OCI-LY3 (cell line): ENCODE measurements at regions not wholly inside any gene's neighbourhood (a gene's known extent, or its start where the extent isn't known, plus 50 kb on each side); places are given as distances from the start of the nearest gene placed in this dataset.
"Not testable (repeated sequence)": the region's sequence is repeated elsewhere in the genome, so short reads cannot be mapped to it uniquely, and the experiment has no call there.

Source experiments
- H2AFZ ChIP-seq: fragments of 200-600, 300-600 bp; shearing (Covaris generic); 2 replicates; pipeline ENCODE4 v1.6.0; 2014; ENCODE audit warnings: antibody characterized with exemption, low read depth, low read length
- H3K27ac ChIP-seq: fragments of 200-600, 300-600 bp; sonication (generic); 2 replicates; pipeline ENCODE4 v1.5.1; 2014; ENCODE audit warnings: mild to moderate bottlenecking, low read length, moderate library complexity, mixed read lengths
- H3K27me3 ChIP-seq: fragments of 200-600, 300-600 bp; sonication (generic); 2 replicates; pipeline ENCODE4 v1.6.1; 2014; ENCODE audit warnings: low read depth, low read length, mixed read lengths
- H3K36me3 ChIP-seq: fragments of 200-600, 300-600 bp; sonication (generic); replicated peaks from 2 replicates; pipeline ENCODE3; 2014; ENCODE audit warnings: low read depth, low read length, mixed read lengths
- H3K4me1 ChIP-seq: fragments of 300-600, 200-600 bp; sonication (generic); 2 replicates; pipeline ENCODE4 v1.6.1; 2014; ENCODE audit warnings: low read length, mixed read lengths
- H3K4me2 ChIP-seq: fragments of 200-600, 300-600 bp; sonication (generic); 2 replicates; pipeline ENCODE4 v1.6.1; 2014; ENCODE audit warnings: low read length, mixed read lengths
- H3K4me3 ChIP-seq: fragments of 300-600, 200-600 bp; sonication (generic); 2 replicates; pipeline ENCODE4 v1.5.1; 2014; ENCODE audit warnings: antibody characterized with exemption, mild to moderate bottlenecking, low read length, moderate library complexity
- H3K79me2 ChIP-seq: fragments of 300-600, 200-600 bp; shearing (Covaris generic); 2 replicates; pipeline ENCODE4 v1.6.1; 2014; ENCODE audit warnings: mild to moderate bottlenecking, low read length, mixed read lengths
- H3K9ac ChIP-seq: fragments of 300-600, 200-600 bp; shearing (Covaris generic); 2 replicates; pipeline ENCODE4 v1.6.0; 2014; ENCODE audit warnings: mild to moderate bottlenecking, low read length, moderate library complexity
- H3K9me3 ChIP-seq: fragments of 200-600, 300-600 bp; shearing (Covaris generic); 2 replicates; pipeline ENCODE4 v1.6.1; 2014; ENCODE audit warnings: low read length, mixed read lengths; ENCODE audit not compliant: insufficient read depth
- H4K20me1 ChIP-seq: fragments of 200-600, 300-600 bp; sonication (generic); 2 replicates; pipeline ENCODE4 v1.6.1; 2016; ENCODE audit warnings: low read length, mixed read lengths; ENCODE audit not compliant: insufficient read depth
- EZH2phosphoT487 ChIP-seq: fragments of 200-600 bp; shearing (Covaris generic); IDR thresholded peaks from 2 replicates; pipeline ENCODE4 v1.6.1; 2018; ENCODE audit warnings: antibody characterized with exemption, mixed run types, low read depth
- TF ChIP-seq, protein P1 (sequence below): fragments of 200-600, 300-600 bp; sonication (generic); IDR thresholded peaks from 2 replicates; pipeline ENCODE4 v1.5.1; 2014; ENCODE audit warnings: antibody characterized with exemption, low read length, low read depth

DNA sequence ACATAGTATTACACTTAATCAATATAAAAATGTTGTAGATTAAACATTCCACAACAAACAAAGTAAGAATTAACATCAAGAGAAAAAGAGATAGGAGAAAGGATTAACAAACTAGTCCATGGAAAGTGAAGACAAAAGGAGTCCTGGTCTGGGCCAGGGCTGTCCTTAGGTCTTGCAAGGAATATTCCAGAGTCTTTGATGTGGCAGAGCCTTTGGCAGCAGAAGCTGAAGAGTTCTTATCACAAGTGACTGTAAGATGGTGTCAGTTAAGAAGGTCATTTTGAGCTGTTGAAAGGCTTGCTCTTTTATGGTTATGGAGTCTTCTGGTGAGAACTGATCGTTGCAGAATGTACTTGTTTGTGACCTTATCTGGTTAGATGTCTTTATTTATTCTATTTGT, 127.7 kb upstream of the LRRTM4 start:
- Histone ChIP-seq H3K4me2 (no peak overlapping the region), H2AFZ (no peak overlapping the region), H3K9me3 (no peaks in the 10 kb centered on the region), H3K36me3 (no peaks in the 10 kb centered on the region), H3K9ac (no peak overlapping the region), H4K20me1 (no peaks in the 10 kb centered on the region), H3K27ac (no peak overlapping the region), H3K79me2 (no peaks in the 10 kb centered on the region), H3K4me3 (no peak overlapping the region), H3K4me1 (no peaks in the 10 kb centered on the region), H3K27me3 (no peaks in the 10 kb centered on the region)
- TF ChIP-seq, protein P1, sequence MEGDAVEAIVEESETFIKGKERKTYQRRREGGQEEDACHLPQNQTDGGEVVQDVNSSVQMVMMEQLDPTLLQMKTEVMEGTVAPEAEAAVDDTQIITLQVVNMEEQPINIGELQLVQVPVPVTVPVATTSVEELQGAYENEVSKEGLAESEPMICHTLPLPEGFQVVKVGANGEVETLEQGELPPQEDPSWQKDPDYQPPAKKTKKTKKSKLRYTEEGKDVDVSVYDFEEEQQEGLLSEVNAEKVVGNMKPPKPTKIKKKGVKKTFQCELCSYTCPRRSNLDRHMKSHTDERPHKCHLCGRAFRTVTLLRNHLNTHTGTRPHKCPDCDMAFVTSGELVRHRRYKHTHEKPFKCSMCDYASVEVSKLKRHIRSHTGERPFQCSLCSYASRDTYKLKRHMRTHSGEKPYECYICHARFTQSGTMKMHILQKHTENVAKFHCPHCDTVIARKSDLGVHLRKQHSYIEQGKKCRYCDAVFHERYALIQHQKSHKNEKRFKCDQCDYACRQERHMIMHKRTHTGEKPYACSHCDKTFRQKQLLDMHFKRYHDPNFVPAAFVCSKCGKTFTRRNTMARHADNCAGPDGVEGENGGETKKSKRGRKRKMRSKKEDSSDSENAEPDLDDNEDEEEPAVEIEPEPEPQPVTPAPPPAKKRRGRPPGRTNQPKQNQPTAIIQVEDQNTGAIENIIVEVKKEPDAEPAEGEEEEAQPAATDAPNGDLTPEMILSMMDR = no peak
- no peak for TF ChIP-seq EZH2phosphoT487

DNA sequence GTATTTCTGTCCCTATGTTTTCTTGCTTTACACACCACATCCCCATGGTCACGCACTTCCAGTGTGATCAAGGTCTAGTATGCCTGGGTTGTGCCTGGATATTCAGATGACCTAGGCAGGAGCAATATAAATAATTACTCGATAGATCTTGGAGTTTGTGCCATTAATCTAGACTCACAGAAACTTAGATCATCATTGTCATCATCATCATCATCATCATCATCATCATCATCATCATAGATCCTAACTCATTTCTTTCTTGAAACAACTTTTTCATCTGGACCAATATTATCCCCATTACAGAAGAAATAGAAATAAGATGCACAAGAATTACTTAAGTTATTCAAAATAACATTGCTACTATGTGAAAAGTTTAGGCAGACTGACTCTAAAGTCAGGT, 130.3 kb upstream of the LRRTM4 start:
- Histone ChIP-seq H3K4me1 (no peaks in the 10 kb centered on the region), H3K36me3 (no peaks in the 10 kb centered on the region), H4K20me1 (no peaks in the 10 kb centered on the region), H2AFZ (no peak overlapping the region), H3K27me3 (no peaks in the 10 kb centered on the region), H3K9ac (no peak overlapping the region), H3K79me2 (no peaks in the 10 kb centered on the region), H3K9me3 (no peaks in the 10 kb centered on the region), H3K4me2 (no peak overlapping the region), H3K27ac (no peak overlapping the region), H3K4me3 (no peak overlapping the region)
- no peak for TF ChIP-seq EZH2phosphoT487
- TF ChIP-seq, protein P1 = no peak

DNA sequence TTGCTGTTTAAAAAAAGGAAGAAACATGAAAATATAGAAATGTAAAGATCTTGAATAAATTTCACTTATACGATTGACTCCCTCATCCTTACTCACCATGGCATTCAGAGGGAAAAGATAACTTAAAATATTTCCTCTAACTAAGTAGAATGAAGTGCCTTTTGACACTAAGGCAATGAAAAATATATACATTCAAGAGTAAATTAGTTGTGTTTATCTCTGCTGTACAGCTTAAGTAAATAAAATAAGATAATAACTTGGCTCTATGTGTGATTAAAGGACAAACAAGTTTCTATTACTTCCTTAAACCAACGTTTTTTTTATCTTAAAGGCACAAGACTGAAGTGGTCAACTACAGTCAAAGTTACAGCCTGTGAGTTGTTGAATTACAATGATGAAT, 142.3 kb upstream of the LRRTM4 start:
- no peaks in the 10 kb centered on the region for H3K36me3 ChIP-seq
- no peak overlapping the region for H2AFZ ChIP-seq
- no peaks in the 10 kb centered on the region for H3K9me3 ChIP-seq
- no peaks in the 10 kb centered on the region for H4K20me1 ChIP-seq
- H3K9ac ChIP-seq = no peak overlapping the region
- H3K27me3 ChIP-seq = no peaks in the 10 kb centered on the region
- H3K27ac ChIP-seq = no peak overlapping the region
- TF ChIP-seq, protein P1 = no peak
- TF ChIP-seq EZH2phosphoT487 = no peak
- H3K4me1 ChIP-seq = no peaks in the 10 kb centered on the region
- no peaks in the 10 kb centered on the region for H3K79me2 ChIP-seq
- no peak overlapping the region for H3K4me3 ChIP-seq
- no peak overlapping the region for H3K4me2 ChIP-seq

DNA sequence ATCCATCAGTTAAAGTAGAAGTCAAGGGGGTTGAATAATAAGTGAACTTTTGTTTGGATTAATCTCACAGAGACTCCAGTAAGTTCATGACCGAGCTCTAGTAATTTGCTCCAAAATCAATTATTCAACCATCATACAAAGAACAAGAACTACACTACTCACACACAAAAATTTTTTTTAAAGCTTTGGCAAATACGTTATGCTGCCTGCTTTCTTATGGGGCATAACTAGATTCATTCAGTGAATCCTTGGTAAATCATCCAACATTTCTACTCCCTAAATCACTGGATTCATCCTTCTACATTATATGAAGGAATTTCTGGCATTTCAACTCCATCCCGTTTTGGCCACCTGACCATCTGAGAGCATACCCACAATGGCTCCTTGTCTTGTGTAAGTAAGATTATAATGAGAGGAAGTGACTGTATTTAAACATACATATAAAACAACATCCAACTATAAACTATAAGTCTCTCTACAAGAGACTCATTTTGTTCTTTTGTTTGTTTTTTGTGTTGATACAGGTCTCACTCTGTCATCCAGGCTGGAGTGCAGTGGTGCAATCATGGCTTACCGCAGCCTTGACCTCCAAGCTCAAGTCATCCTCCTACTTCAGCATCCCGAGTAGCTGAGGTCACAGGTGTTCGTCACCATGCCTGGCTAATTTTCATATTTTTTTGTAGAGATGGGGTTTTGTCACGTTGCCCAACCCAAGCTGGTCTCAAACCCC, 144.2 kb upstream of the LRRTM4 start:
- H3K79me2 ChIP-seq = no peaks in the 10 kb centered on the region
- H3K4me1 ChIP-seq = no peaks in the 10 kb centered on the region
- no peaks in the 10 kb centered on the region for H3K36me3 ChIP-seq
- no peaks in the 10 kb centered on the region for H3K27me3 ChIP-seq
- no peaks in the 10 kb centered on the region for H3K9me3 ChIP-seq
- no peak overlapping the region for H3K4me3 ChIP-seq
- TF ChIP-seq, protein P1 = no peak
- no peak for TF ChIP-seq EZH2phosphoT487
- no peak overlapping the region for H3K9ac ChIP-seq
- H4K20me1 ChIP-seq = no peaks in the 10 kb centered on the region
- H3K27ac ChIP-seq = no peak overlapping the region
- no peak overlapping the region for H3K4me2 ChIP-seq
- no peak overlapping the region; the same call in 1 of the 2 replicates for H2AFZ ChIP-seq

DNA sequence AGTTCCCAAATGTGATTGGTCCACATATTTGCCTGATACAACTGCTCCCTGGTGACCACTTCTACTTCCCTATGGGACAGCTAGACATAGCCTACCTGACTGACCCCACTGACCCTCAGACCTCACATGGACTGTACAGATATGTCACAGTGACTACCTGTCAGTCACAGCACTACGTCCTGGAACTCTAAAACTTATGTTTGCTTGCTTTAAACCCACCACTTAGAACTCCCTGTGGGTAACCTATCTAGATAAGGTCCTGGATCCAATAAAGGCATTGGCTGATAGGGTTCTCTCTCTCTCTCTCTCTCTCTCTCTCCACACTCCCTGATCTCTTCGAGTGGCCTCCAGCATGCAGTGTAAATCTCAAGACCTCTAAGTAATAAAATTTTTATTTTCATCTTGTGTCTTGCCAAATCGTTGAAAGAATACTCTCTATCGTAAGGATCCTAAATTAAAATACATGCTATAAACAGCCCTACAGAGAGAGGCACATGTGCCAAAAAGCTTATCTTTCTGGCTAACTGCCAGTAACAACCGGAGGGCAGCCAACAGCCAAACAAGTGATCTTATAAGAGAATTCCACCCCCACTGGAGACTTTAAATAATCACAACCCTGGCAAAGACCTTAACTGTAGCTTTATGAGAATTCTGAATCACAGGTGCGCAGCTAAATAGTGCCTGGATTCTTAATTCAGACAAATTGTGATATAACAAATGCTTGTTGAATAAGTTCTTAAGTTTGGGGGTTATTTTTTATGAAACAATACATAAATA, 162.6 kb upstream of the LRRTM4 start:
- H3K27me3 ChIP-seq, H4K20me1 ChIP-seq, H3K4me1 ChIP-seq, H3K4me3 ChIP-seq, H3K79me2 ChIP-seq, H3K9me3 ChIP-seq, H3K36me3 ChIP-seq, H3K4me2 ChIP-seq, H2AFZ ChIP-seq, H3K27ac ChIP-seq, H3K9ac ChIP-seq: not testable (repeated sequence)
